AG04450 (cell line): ENCODE measurements at regions not wholly inside any gene's neighbourhood (a gene's known extent, or its start where the extent isn't known, plus 50 kb on each side); places are given as distances from the start of the nearest gene placed in this dataset.
"Not testable (repeated sequence)": the region's sequence is repeated elsewhere in the genome, so short reads cannot be mapped to it uniquely, and the experiment has no call there.

ENCODE experiments used
- CTCF ChIA-PET: fragments of 300-600, 350-600 bp; formaldehyde crosslinking; extraction: SDS; loops from one replicate; lab custom pipeline; 2022; ENCODE audit warnings: antibody characterized with exemption, inconsistent platforms; lab: Charles Lee
- POLR2A ChIA-PET: fragments of 350-600 bp; formaldehyde crosslinking; extraction: SDS; loops from one replicate; lab custom pipeline; 2021; ENCODE audit warnings: antibody characterized with exemption, inconsistent platforms; lab: Yijun Ruan, JAX
- DNase-seq: peaks from one replicate; pipeline ENCODE4 v3.0.0-alpha.2; 2011; ENCODE audit warnings: low read depth, low spot score
- H3K27ac ChIP-seq: one replicate; pipeline ENCODE4 v1.5.1; 2012; ENCODE audit warnings: low read depth, low read length, control low read depth
- H3K27me3 ChIP-seq: one replicate; pipeline ENCODE4 v1.6.0; 2012; ENCODE audit warnings: low read length; ENCODE audit not compliant: control insufficient read depth, insufficient read depth
- H3K4me3 ChIP-seq: 2 replicates; pipeline ENCODE4 v1.5.1; 2011; ENCODE audit warnings: mild to moderate bottlenecking, low read depth, low read length, control low read depth
- H3K9me3 ChIP-seq: 2 replicates; pipeline ENCODE4 v1.5.1; 2012; ENCODE audit warnings: low read length; ENCODE audit not compliant: control insufficient read depth, insufficient read depth
- TF ChIP-seq, protein P1 (sequence below): IDR thresholded peaks from 2 replicates; pipeline ENCODE4 v1.5.1; 2011; ENCODE audit warnings: low read depth, low read length, control low read depth, inconsistent platforms

DNA sequence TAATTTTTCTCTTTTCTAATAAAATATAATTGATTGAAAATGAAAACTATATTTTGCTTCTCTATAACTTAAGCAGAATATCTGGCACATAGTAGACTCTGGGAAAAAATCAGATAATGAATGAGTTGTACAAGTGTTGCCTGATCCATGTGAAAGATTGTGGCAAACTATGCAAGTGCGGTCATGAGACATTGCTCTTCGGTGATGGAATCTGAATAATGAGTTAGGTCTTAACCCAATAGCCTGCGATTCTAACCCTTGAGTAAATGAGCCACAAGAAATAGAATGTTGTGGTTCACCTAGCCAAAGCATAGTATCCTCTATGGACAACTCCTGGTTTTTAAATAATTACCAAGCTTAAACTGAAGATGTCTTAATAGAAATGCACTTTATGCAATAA, 333.7 kb upstream of the LUZP2 start:
- no peaks in the 10 kb centered on the region for H3K9me3 ChIP-seq
- no peaks in the 10 kb centered on the region for H3K27me3 ChIP-seq
- CTCF ChIA-PET = no interaction called here
- no peak overlapping the region for H3K4me3 ChIP-seq
- TF ChIP-seq, protein P1, sequence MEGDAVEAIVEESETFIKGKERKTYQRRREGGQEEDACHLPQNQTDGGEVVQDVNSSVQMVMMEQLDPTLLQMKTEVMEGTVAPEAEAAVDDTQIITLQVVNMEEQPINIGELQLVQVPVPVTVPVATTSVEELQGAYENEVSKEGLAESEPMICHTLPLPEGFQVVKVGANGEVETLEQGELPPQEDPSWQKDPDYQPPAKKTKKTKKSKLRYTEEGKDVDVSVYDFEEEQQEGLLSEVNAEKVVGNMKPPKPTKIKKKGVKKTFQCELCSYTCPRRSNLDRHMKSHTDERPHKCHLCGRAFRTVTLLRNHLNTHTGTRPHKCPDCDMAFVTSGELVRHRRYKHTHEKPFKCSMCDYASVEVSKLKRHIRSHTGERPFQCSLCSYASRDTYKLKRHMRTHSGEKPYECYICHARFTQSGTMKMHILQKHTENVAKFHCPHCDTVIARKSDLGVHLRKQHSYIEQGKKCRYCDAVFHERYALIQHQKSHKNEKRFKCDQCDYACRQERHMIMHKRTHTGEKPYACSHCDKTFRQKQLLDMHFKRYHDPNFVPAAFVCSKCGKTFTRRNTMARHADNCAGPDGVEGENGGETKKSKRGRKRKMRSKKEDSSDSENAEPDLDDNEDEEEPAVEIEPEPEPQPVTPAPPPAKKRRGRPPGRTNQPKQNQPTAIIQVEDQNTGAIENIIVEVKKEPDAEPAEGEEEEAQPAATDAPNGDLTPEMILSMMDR = no peak
- no peak for DNase-seq
- POLR2A ChIA-PET = no interaction called here
- no peak overlapping the region for H3K27ac ChIP-seq

DNA sequence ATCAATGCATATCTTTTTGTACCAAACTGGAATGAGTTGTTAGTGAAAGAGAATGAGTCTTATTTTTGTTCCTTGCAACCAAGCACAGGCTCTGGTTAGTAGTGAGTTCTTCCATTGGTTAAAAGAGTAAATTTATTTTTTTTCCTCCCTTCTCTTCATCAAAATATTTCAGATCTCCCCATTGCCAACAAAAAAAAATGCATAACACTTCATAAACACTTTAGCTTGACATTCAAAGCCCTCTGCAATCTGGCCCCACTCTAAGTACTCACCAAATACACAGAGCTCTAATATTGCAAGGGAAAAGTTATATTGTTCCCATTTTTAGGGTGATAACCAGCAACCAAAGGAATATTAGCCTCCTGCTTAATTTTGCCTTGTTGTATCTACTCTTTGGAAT, 333.0 kb upstream of the LUZP2 start:
- ChIA-PET POLR2A (no interaction called here), CTCF (no interaction called here)
- Histone ChIP-seq H3K27ac (no peak overlapping the region), H3K4me3 (no peak overlapping the region), H3K9me3 (no peaks in the 10 kb centered on the region), H3K27me3 (no peaks in the 10 kb centered on the region)
- no peak for DNase-seq
- TF ChIP-seq, protein P1 = no peak

DNA sequence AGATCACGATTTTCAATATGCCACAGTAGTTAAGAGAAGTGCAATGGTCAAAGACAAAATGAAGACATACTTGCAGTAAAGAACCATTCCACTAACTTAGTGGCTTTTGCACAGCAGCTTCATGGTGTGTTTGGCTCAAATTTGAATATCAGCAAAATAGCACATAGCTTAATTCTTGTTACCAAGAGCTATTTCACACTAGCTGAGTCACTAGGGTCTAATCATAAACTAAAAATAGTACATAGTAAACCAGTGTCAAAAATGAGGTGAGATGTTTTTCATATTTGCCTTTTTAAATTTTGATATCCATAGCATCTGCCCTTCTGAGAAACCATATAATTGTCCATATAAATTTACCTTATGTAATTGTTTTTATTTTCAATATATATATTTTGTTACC, 325.0 kb upstream of the LUZP2 start:
- H3K27me3 ChIP-seq = no peaks in the 10 kb centered on the region
- H3K4me3 ChIP-seq = no peak overlapping the region
- TF ChIP-seq, protein P1 = no peak

DNA sequence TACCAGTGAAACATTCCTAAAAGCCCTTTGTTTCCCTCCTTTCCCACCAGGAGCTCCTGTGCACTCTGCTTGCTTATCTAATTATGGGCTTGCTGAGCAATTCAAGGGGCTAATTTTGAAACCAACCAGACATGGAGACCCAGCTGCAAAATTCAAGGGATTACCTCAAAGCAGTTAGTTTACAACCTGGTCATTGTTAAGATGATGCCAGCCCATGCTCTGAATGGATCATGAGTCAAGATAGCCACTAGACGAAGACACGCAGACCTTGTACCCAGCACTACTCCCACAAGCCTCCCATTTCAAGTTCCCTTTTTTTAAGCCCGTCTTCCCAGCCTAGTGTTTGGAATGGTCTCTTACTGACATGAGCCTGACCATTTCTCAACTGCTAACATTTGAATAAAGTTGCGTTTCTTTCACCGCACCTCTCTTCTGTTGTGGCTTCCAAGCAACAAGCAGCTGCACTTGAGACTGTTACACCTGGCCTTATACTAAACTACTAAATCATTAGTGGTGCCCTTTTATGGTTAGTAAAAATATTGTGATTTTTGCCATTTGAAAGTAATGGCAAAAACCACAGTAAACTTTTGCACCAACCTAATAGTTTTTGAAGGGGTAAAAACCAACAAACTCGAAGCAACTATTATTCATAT, 315.3 kb upstream of the LUZP2 start:
- ChIA-PET POLR2A (no interaction called here), CTCF (no interaction called here)
- Histone ChIP-seq H3K4me3 (no peak overlapping the region), H3K27ac (no peak overlapping the region), H3K9me3 (no peaks in the 10 kb centered on the region), H3K27me3 (no peaks in the 10 kb centered on the region)
- TF ChIP-seq, protein P1 = no peak
- no peak for DNase-seq

More for the DNA sequence above, 325.0 kb upstream of the LUZP2 start:
- POLR2A ChIA-PET = no interaction called here
- Histone ChIP-seq H3K27ac (no peak overlapping the region), H3K9me3 (no peaks in the 10 kb centered on the region)
- CTCF ChIA-PET = no interaction called here
- no peak for DNase-seq

DNA sequence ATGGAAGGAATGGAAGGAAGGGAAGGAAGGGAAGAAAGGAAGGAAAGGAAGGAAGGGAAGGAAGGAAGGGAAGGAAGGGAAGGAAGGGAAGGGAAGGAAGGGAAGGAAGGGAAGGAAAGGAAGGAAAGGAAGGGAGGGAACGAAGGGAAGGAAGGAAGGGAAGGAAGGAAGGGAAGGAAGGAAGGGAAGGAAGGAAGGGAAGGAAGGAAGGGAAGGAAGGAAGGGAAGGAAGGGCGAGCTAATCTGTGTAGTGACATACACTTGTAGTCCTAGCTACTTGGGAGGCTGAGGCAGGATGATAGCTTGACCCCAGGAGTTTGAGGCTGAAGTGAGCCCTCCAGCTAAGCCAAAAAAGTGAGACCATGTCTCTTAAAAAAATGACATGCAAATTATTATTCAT, 311.3 kb upstream of the LUZP2 start:
- DNase-seq, CTCF ChIA-PET, H3K27ac ChIP-seq, H3K4me3 ChIP-seq, H3K9me3 ChIP-seq, POLR2A ChIA-PET, H3K27me3 ChIP-seq: not testable (repeated sequence)
